Skeletal muscle tissue (tissue), 3 donors: ENCODE measurements at regions not wholly inside any gene's neighbourhood (a gene's known extent, or its start where the extent isn't known, plus 50 kb on each side); places are given as distances from the start of the nearest gene placed in this dataset.

ENCODE experiments used
- H3K27ac ChIP-seq: one replicate; pipeline ENCODE4 v1.7.0; 2013; ENCODE audit warnings: mild to moderate bottlenecking, low read depth, low read length, inconsistent platforms
- H3K27me3 ChIP-seq, 3 donors: one replicate each; pipeline ENCODE4 v1.7.0; 2013; ENCODE audit warnings: low read length in 3 of 3; ENCODE audit not compliant: control insufficient read depth in 3 of 3, insufficient read depth in 3 of 3
- H3K36me3 ChIP-seq, 3 donors: one replicate each; pipeline ENCODE4 v1.7.0; 2013; ENCODE audit warnings: low read length in 3 of 3; ENCODE audit not compliant: control insufficient read depth in 3 of 3, insufficient read depth in 3 of 3
- H3K4me1 ChIP-seq, 3 donors: one replicate each; pipeline ENCODE4 v1.7.0; 2013; ENCODE audit warnings: low read length in 3 of 3, mild to moderate bottlenecking in 3 of 3; ENCODE audit not compliant: control insufficient read depth in 3 of 3, insufficient read depth in 3 of 3
- H3K4me3 ChIP-seq, 3 donors: one replicate each; pipeline ENCODE4 v1.7.0; 2013; ENCODE audit warnings: low read length in 3 of 3
- H3K9ac ChIP-seq, 3 donors: one replicate each; pipeline ENCODE4 v1.7.0; 2013; ENCODE audit warnings: low read length in 3 of 3, mild to moderate bottlenecking in 3 of 3, moderate library complexity in 2 of 3, low read depth in 1 of 3
- H3K9me3 ChIP-seq, 3 donors: one replicate each; pipeline ENCODE4 v1.7.0; 2013; ENCODE audit warnings: low read length in 3 of 3; ENCODE audit not compliant: control insufficient read depth in 3 of 3
- donor health status: Osteomylitis.

DNA sequence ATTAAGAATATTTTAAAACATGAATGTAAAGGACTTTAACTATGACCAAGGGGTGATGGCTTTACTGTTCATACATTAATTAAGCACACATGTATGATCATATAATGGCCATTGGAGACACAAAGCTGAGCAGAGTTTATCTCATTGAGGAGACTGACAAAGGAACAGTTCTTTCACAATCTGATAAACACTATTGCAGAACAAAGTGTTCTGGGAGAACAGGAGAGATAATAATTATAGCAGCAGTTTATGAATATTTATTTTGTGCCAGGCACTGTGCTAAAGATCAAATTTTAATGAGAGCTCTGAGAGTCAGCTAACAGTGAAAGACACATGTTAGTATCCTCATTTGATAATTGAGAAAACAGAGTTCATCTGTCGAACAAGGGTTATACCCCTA, 242.4 kb upstream of the NR3C2 start:
- no peaks in the 10 kb centered on the region for H3K27me3 ChIP-seq
- no peak overlapping the region for H3K4me3 ChIP-seq
- no peaks in the 10 kb centered on the region for H3K9me3 ChIP-seq

DNA sequence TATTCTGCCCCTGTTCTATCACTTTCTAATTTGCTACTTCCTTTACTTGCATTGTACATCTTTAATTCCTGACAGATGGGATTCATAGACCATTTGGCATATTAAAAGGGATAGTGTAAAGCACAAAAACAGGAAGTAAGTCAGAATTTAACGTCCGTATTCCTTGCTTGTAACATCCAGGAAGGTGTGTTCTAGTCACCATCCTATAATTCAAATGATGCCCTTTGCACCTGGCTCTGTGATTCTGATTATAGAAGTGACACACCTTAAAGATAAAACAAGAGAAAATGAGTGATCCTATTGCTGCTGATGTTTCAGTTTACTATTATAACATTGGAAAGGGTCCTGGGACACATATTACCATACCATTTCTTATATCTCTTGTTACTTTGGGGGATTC, 238.7 kb upstream of the NR3C2 start:
- H3K9me3 ChIP-seq = no peaks in the 10 kb centered on the region
- H3K4me1 ChIP-seq = no peaks in the 10 kb centered on the region
- H3K36me3 ChIP-seq = no peaks in the 10 kb centered on the region
- no peak overlapping the region for H3K4me3 ChIP-seq
- H3K27ac ChIP-seq = no peak overlapping the region
- no peaks in the 10 kb centered on the region for H3K27me3 ChIP-seq
- no peak overlapping the region for H3K9ac ChIP-seq

More for the DNA sequence above, 242.4 kb upstream of the NR3C2 start:
- Histone ChIP-seq H3K4me1 (no peaks in the 10 kb centered on the region), H3K27ac (no peak overlapping the region), H3K9ac (no peak overlapping the region), H3K36me3 (no peaks in the 10 kb centered on the region)

DNA sequence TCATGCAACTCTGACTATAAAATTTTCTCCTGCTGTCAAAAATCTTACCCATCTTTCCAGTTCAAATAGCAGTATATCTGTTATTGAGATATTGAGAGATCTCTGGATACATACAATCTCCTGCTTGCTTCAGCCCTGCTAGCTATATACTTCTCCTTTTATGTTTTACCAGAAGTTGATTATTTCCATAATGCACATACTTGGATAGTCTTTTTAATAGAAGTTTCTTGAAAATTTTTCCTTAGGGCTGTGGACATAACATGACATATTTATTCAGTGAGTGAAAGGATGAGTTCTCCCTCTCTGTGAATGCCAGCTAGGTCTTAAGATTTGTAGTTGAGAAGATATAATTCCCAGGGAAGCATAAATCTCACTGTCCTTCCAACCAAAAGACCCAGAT, 234.1 kb upstream of the NR3C2 start:
- Histone ChIP-seq H3K27me3 (no peaks in the 10 kb centered on the region), H3K36me3 (no peaks in the 10 kb centered on the region), H3K9me3 (no peaks in the 10 kb centered on the region), H3K4me1 (no peaks in the 10 kb centered on the region), H3K27ac (no peak overlapping the region), H3K4me3 (no peak overlapping the region), H3K9ac (no peak overlapping the region)

DNA sequence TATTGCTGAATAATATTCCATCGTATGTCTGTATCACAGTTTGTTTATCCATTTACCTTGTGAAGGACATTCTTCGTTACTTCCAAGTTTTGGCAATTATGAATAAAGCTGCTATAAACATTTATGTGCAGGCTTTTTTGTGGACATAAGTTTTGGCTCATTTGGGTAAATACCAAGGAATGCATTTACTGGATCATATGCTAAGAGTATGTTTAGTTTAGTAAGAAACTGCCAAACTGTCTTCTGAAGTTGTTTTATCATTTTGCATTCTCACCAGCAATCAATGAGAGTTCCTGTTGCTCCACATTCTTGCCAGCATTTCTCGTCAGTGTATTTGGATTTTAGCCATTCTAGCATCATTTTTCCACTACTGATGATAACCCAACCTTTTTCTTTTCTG, 232.7 kb upstream of the NR3C2 start:
- Histone ChIP-seq H3K4me1 (no peaks in the 10 kb centered on the region), H3K9ac (no peak overlapping the region), H3K9me3 (no peaks in the 10 kb centered on the region), H3K4me3 (no peak overlapping the region), H3K27ac (no peak overlapping the region), H3K36me3 (no peaks in the 10 kb centered on the region), H3K27me3 (no peaks in the 10 kb centered on the region)

DNA sequence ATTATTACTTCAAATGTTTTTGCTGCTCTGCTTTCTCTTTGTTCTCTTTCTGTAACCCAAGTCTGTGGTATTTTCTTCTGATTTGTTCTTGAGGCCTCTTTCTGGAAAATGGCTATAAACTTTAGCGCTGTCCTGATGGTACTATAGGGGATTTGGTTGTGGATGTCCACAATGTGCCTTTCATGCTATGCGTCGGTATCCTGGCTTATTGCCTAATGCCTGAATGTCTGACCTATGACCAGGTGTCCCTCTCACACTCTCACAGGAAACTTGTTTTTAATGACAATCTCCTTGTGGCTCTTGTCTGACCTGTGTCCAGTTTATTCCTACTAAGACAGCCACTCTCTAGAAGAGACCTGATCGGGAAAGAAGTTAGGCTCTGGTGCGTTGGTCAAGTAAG, 222.4 kb upstream of the NR3C2 start:
- Histone ChIP-seq H3K27me3 (no peaks in the 10 kb centered on the region), H3K4me3 (no peak overlapping the region), H3K27ac (no peak overlapping the region), H3K9me3 (no peaks in the 10 kb centered on the region), H3K9ac (no peak overlapping the region), H3K36me3 (no peaks in the 10 kb centered on the region), H3K4me1 (no peaks in the 10 kb centered on the region)

DNA sequence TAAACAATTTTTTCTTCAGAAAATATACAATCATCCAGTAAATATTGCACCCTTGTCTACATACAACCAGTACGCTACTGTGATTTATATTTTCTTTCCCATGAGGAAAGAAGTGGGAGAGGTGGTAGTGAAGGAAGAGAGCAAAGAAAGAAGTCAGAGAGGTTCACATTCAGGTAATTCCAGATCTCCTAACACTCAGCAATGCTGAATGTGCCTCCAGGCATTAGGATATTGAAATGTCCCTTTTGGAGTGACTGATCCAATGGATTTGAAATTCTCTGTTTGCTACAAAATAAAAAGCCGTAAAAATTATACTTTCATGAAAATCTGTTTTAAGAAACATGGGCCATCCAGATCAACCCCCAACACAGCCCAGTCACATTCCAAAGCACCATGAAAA, 211.9 kb upstream of the NR3C2 start:
- no peak overlapping the region for H3K4me3 ChIP-seq
- H3K9ac ChIP-seq = no peak overlapping the region
- H3K27ac ChIP-seq = no peak overlapping the region
- no peaks in the 10 kb centered on the region for H3K36me3 ChIP-seq
- H3K9me3 ChIP-seq = no peaks in the 10 kb centered on the region
- no peaks in the 10 kb centered on the region for H3K27me3 ChIP-seq
- H3K4me1 ChIP-seq = no peaks in the 10 kb centered on the region

DNA sequence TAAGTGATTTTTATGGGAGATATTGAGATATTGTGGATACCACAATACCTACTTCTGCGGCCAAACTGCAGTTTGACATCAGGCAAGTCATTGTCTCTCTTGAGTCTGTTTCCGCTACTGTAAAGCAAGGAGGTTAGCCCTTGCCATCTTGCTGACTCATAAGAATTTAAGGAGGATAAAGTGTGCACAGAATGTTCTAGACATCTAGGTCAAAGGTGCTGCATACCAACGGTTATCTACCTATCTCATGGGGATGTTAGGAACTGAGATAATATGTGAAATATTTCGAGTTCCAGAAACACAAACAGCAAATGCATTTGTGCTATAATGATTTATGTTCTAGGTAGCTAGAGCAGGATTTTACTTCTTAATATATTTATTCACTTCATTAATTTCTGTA, 211.5 kb upstream of the NR3C2 start:
- Histone ChIP-seq H3K27ac (no peak overlapping the region), H3K36me3 (no peaks in the 10 kb centered on the region), H3K27me3 (no peaks in the 10 kb centered on the region), H3K4me1 (no peaks in the 10 kb centered on the region), H3K9ac (no peak overlapping the region), H3K9me3 (no peaks in the 10 kb centered on the region), H3K4me3 (no peak overlapping the region)

DNA sequence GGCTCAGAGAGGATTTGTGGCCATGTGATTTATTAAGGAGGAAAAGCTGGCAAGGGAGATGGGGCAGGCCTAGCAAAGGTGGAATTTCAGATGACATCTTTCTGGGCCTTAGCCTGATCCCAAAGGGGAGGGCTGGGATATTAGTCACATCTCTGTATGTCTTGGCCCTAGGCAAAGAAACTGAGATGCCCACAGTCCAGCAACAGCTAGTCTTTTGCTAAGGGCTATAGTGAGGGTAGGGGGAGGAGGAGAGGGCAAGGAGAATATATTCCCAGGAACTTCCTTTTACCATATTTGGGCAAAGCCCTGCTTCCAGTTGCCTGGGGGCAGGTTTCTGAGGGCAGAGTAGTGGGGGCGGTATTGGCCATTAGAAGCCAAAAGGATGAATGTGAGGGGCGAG, 209.8 kb upstream of the NR3C2 start:
- no peak overlapping the region for H3K27ac ChIP-seq
- no peaks in the 10 kb centered on the region for H3K4me1 ChIP-seq
- H3K27me3 ChIP-seq = no peaks in the 10 kb centered on the region
- no peak overlapping the region for H3K4me3 ChIP-seq
- H3K9ac ChIP-seq = no peak overlapping the region
- H3K9me3 ChIP-seq = no peaks in the 10 kb centered on the region
- no peaks in the 10 kb centered on the region for H3K36me3 ChIP-seq

DNA sequence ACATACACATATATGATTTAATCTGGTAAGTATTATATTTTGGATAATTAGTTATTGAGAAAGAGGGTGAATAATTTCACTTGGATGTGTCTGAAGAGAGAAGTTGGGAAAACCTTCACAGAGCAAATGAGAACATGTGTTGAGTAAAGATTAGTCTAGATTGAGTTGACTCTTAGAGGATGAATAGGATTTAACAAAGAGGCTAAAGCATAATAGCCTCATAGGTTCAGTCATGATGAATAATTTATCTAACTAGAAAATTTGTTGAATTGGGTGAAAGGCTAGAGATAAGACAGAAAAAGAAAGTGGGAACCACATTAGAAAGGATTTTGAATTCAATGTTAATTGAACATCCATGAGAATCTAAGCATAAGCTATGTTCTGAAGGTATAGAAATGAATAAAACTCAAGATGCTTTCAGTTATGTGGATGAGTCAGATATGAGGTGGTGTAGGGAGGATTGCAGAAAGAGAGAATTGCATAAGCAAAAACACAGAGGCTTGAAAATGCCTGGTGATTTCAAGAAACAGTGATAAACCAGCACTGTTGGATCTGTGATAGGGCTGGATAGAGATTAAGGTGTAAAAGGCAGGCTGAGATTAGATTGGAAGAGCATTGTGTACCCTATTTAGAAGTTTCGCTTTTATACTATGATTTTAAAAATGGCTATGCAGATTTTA, 207.6 kb upstream of the NR3C2 start:
- no peaks in the 10 kb centered on the region for H3K27me3 ChIP-seq
- H3K4me3 ChIP-seq = no peak overlapping the region
- H3K9ac ChIP-seq = no peak overlapping the region
- no peaks in the 10 kb centered on the region for H3K9me3 ChIP-seq
- H3K27ac ChIP-seq = no peak overlapping the region
- H3K4me1 ChIP-seq = no peaks in the 10 kb centered on the region
- H3K36me3 ChIP-seq = no peaks in the 10 kb centered on the region

DNA sequence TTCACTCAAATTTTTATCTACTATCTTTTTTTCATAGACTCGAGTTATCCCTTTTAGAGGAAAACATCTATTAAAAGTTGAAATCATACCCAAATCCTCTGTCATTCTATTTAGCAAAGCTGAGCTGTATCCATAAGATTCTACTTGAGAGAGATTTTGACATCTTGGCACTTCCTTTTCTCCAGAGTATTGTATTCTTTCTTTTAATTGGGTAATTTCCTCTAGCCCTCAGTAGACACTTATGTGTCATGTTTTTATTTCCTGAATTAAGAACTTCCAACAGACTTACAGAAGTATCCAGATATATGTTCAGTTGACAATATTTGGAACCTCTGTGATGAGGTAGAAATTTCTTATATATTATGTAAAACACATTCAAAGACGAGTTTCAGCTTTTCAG, 201.6 kb upstream of the NR3C2 start:
- H3K4me1 ChIP-seq = no peaks in the 10 kb centered on the region
- no peak overlapping the region for H3K9ac ChIP-seq
- no peaks in the 10 kb centered on the region for H3K9me3 ChIP-seq
- H3K4me3 ChIP-seq = no peak overlapping the region
- H3K27ac ChIP-seq = no peak overlapping the region
- no peaks in the 10 kb centered on the region for H3K36me3 ChIP-seq
- no peaks in the 10 kb centered on the region for H3K27me3 ChIP-seq

DNA sequence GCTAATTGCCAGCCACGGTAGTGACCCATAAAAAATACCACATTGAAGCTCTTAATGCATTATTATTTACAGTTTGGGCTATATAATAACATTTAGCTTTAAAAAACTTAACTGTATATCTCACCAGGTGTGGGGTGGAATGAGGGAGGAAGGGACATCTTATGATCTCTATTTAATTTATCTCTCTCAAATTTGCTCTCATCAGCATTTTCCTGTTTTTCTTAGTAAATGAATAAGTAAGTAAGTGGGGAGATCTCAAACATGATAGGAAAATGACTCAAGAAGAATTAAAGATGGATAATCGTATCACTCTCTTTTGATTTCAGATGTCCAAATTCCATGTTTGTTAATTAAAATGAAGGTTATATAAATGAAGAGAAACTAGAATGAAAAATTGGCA, 200.7 kb upstream of the NR3C2 start:
- H3K4me1 ChIP-seq = no peaks in the 10 kb centered on the region

More for the DNA sequence above, 200.7 kb upstream of the NR3C2 start:
- H3K9ac ChIP-seq = no peak overlapping the region
- no peak overlapping the region for H3K4me3 ChIP-seq
- no peaks in the 10 kb centered on the region for H3K27me3 ChIP-seq
- no peak overlapping the region for H3K27ac ChIP-seq
- no peaks in the 10 kb centered on the region for H3K36me3 ChIP-seq
- H3K9me3 ChIP-seq = no peaks in the 10 kb centered on the region
